Trophoblast cell (in vitro differentiated cells and primary cell): ENCODE measurements at regions not wholly inside any gene's neighbourhood (a gene's known extent, or its start where the extent isn't known, plus 50 kb on each side); places are given as distances from the start of the nearest gene placed in this dataset.

Source experiments
- DNase-seq, 2 donors: peaks; one replicate each; pipeline ENCODE4 v3.0.0-alpha.2; 2016
- H2AFZ ChIP-seq: 2 replicates; pipeline ENCODE4 v1.6.1; 2013; ENCODE audit warnings: low read length, moderate library complexity, mild to moderate bottlenecking; ENCODE audit not compliant: insufficient read depth, poor library complexity
- H2AK5ac ChIP-seq: 2 replicates; pipeline ENCODE4 v1.6.1; 2013; ENCODE audit warnings: mild to moderate bottlenecking, low read length
- H2BK120ac ChIP-seq: 2 replicates; pipeline ENCODE4 v1.6.1; 2013; ENCODE audit warnings: low read length, mild to moderate bottlenecking, moderate library complexity; ENCODE audit not compliant: insufficient read depth, poor library complexity
- H2BK12ac ChIP-seq: 2 replicates; pipeline ENCODE4 v1.6.1; 2013; ENCODE audit warnings: mild to moderate bottlenecking, low read length, moderate library complexity
- H2BK5ac ChIP-seq: 2 replicates; pipeline ENCODE4 v1.6.1; 2013; ENCODE audit warnings: low read length, low read depth, moderate library complexity, mild to moderate bottlenecking; ENCODE audit not compliant: poor library complexity
- H3K14ac ChIP-seq: 2 replicates; pipeline ENCODE4 v1.6.1; 2013; ENCODE audit warnings: mild to moderate bottlenecking, low read length
- H3K18ac ChIP-seq: 2 replicates; pipeline ENCODE4 v1.6.1; 2013; ENCODE audit warnings: mild to moderate bottlenecking, low read length
- H3K23ac ChIP-seq: 2 replicates; pipeline ENCODE4 v1.6.1; 2013; ENCODE audit warnings: low read length
- H3K27ac ChIP-seq: 2 replicates; pipeline ENCODE4 v1.5.1; 2013; ENCODE audit warnings: low read depth, mild to moderate bottlenecking, inconsistent platforms, low read length, moderate library complexity
- H3K27me3 ChIP-seq: 2 replicates; pipeline ENCODE4 v1.6.1; 2013; ENCODE audit warnings: inconsistent platforms, mild to moderate bottlenecking, low read length, moderate library complexity; ENCODE audit not compliant: insufficient read depth
- H3K36me3 ChIP-seq, 2 experiments: 1 replicate in 1 of 2; 2 replicates in 1 of 2; pipeline ENCODE4 v1.6.1; 2013; ENCODE audit warnings: low read length in 2 of 2, mild to moderate bottlenecking in 2 of 2, moderate library complexity in 1 of 2; ENCODE audit not compliant: insufficient read depth in 2 of 2, control insufficient read depth in 1 of 2
- H3K4ac ChIP-seq: 2 replicates; pipeline ENCODE4 v1.6.1; 2013; ENCODE audit warnings: low read depth, mild to moderate bottlenecking, low read length, moderate library complexity
- H3K4me1 ChIP-seq, 2 experiments: 1 replicate in 1 of 2; 2 replicates in 1 of 2; pipeline ENCODE4 v1.6.1; 2013; ENCODE audit warnings: low read length in 2 of 2, mild to moderate bottlenecking in 2 of 2, moderate library complexity in 1 of 2; ENCODE audit not compliant: insufficient read depth in 2 of 2, control insufficient read depth in 1 of 2
- H3K4me2 ChIP-seq: 2 replicates; pipeline ENCODE4 v1.6.1; 2013; ENCODE audit warnings: inconsistent platforms, mild to moderate bottlenecking, low read length, moderate library complexity
- H3K4me3 ChIP-seq: 2 replicates; pipeline ENCODE4 v1.5.1; 2013; ENCODE audit warnings: mild to moderate bottlenecking, low read depth, low read length, inconsistent platforms
- H3K79me1 ChIP-seq: one replicate; pipeline ENCODE4 v1.6.1; 2013; ENCODE audit warnings: low read length
- H3K79me2 ChIP-seq: 2 replicates; pipeline ENCODE4 v1.6.1; 2013; ENCODE audit warnings: low read length, mild to moderate bottlenecking; ENCODE audit not compliant: control insufficient read depth, insufficient read depth, poor library complexity
- H3K9ac ChIP-seq: 2 replicates; pipeline ENCODE4 v1.6.1; 2013; ENCODE audit warnings: mild to moderate bottlenecking, low read length
- H3K9me3 ChIP-seq: 2 replicates; pipeline ENCODE4 v1.6.1; 2013; ENCODE audit warnings: low read depth, mild to moderate bottlenecking, control low read depth, inconsistent platforms, low read length; ENCODE audit not compliant: insufficient read depth
- H4K12ac ChIP-seq: 2 replicates; pipeline ENCODE4 v1.6.1; 2013; ENCODE audit warnings: low read depth, mild to moderate bottlenecking, low read length, moderate library complexity
- H4K8ac ChIP-seq: 2 replicates; pipeline ENCODE4 v1.6.1; 2013; ENCODE audit warnings: low read depth, mild to moderate bottlenecking, low read length, moderate library complexity
- H4K91ac ChIP-seq: one replicate; pipeline ENCODE4 v1.6.1; 2013; ENCODE audit warnings: low read depth, mild to moderate bottlenecking, low read length, moderate library complexity
- WGBS: extraction: QIAGEN DNeasy Blood & Tissue Kit; methylation state at CpG from one replicate; pipeline ENCODE4 v1.1.7; 2013; ENCODE audit warnings: missing lambda C conversion rate; ENCODE audit not compliant: insufficient read length, insufficient coverage; ENCODE audit errors: extremely low coverage; 5-methylcytosine and 5-hydroxymethylcytosine counted together

DNA sequence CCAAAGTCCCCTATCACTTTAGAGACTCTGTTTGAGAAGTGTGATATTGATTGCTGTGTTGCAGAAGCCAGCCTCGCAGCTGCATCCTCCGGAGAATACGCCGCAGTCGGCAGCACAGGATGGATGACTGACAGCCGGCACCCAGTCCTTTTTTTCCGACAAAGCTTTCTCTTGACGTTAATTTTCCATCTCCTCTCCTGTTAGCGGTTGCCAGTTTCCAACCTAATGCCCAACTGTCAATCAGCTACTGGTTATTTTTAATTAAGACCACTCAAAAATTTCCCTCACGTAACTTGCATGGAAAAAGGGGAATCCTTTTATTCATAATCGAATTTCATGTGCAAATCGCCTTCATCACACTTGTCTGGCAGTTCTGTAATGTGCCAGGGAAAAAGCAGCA is 953.9 kb downstream of the CDH11 start:
- H2BK120ac ChIP-seq = no peak overlapping the region
- H3K14ac ChIP-seq = no peak overlapping the region
- no peaks in the 10 kb centered on the region for H3K79me1 ChIP-seq
- no peak overlapping the region for H4K12ac ChIP-seq
- no peak overlapping the region for H4K91ac ChIP-seq
- H3K9ac ChIP-seq = no peak overlapping the region
- no peak overlapping the region for H3K4me3 ChIP-seq
- no peak overlapping the region for H2AFZ ChIP-seq
- H3K18ac ChIP-seq = no peak overlapping the region
- H3K4me2 ChIP-seq = no peak overlapping the region
- no peak overlapping the region for H3K23ac ChIP-seq
- H4K8ac ChIP-seq = no peak overlapping the region
- H3K27ac ChIP-seq = no peak overlapping the region
- no peaks in the 10 kb centered on the region for H3K79me2 ChIP-seq
- WGBS = no CpG with 5 or more reads among the region's 12 CpGs
- no peak for DNase-seq
- no peaks in the 10 kb centered on the region for H3K36me3 ChIP-seq
- H2BK5ac ChIP-seq = no peak overlapping the region
- no peaks in the 10 kb centered on the region for H3K27me3 ChIP-seq
- H3K4me1 ChIP-seq = no peaks in the 10 kb centered on the region
- no peaks in the 10 kb centered on the region for H3K9me3 ChIP-seq
- no peak overlapping the region for H3K4ac ChIP-seq
- no peak overlapping the region for H2AK5ac ChIP-seq
- H2BK12ac ChIP-seq = no peak overlapping the region

DNA sequence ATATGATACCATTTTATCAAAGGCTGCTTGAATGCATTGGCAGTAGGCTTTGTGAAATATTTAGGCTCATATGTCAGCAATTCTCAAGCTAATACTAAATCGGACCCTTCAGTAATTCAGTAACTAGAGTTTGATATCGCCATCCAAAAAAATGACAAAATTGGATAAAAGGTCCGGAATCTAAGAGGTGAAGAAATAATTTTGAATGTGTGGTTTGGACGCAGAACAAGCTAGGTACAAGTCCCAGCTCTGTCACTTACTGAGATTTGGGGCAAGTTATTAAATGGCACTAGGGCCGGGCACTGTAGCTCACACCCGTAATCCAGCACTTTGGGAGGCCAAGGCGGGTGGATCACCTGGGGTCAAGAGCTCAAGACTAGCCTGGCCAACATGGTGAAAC is 956.5 kb downstream of the CDH11 start:
- H3K36me3 ChIP-seq = no peaks in the 10 kb centered on the region
- H3K79me1 ChIP-seq = no peaks in the 10 kb centered on the region
- no peaks in the 10 kb centered on the region for H3K9me3 ChIP-seq
- no peak overlapping the region for H4K91ac ChIP-seq
- no peak overlapping the region for H2BK120ac ChIP-seq
- H3K4me2 ChIP-seq = no peak overlapping the region
- no peak overlapping the region for H3K18ac ChIP-seq
- DNase-seq = no peak
- no peak overlapping the region for H2BK12ac ChIP-seq
- H4K8ac ChIP-seq = no peak overlapping the region
- H2AK5ac ChIP-seq = no peak overlapping the region
- no peak overlapping the region for H3K4me3 ChIP-seq
- no peak overlapping the region for H3K27ac ChIP-seq
- no CpG with 5 or more reads among the region's 7 CpGs for WGBS
- H3K79me2 ChIP-seq = no peaks in the 10 kb centered on the region
- no peak overlapping the region for H3K9ac ChIP-seq
- H2AFZ ChIP-seq = no peak overlapping the region
- no peaks in the 10 kb centered on the region for H3K27me3 ChIP-seq
- H3K14ac ChIP-seq = no peak overlapping the region
- no peaks in the 10 kb centered on the region for H3K4me1 ChIP-seq
- no peak overlapping the region for H3K23ac ChIP-seq
- H2BK5ac ChIP-seq = no peak overlapping the region
- H3K4ac ChIP-seq = no peak overlapping the region
- no peak overlapping the region for H4K12ac ChIP-seq

DNA sequence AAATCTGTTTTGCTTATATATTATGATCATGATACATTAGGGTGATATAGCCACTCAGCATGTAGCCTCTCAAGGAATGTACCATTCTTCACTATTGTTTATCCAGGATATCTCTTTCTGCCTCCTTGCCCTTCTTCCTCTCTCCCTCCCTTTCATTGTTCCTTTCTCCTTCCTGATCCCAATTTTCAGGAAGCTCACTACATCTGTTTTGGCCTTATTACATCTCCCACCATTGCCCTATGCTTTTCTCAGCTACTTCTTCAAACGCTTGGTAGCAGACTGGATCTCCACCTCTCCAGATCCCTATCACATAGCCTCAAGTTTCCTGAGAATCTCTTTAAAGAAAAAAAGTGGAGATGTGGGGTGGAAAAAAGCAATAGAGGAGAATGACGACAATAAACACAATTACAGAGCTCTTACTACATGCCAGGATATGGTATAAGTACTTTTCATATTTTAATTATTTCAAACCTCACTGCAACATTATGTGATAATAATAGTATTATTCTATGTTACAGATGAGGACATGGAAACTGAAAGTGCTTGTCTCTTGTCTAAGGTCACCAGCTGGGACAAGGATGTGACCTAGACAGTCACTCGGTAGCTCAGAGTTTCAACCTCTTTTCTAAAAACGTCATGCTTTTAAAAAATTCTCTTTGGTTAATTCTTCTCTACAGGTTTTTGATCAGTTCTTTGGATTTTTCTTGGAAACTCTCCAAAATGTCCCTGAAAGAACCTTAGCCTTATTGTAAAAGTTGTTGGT is 959.1 kb downstream of the CDH11 start:
- no peak overlapping the region for H3K9ac ChIP-seq
- whole genome bisulfite sequencing = no CpG with 5 or more reads among the region's 4 CpGs

DNA sequence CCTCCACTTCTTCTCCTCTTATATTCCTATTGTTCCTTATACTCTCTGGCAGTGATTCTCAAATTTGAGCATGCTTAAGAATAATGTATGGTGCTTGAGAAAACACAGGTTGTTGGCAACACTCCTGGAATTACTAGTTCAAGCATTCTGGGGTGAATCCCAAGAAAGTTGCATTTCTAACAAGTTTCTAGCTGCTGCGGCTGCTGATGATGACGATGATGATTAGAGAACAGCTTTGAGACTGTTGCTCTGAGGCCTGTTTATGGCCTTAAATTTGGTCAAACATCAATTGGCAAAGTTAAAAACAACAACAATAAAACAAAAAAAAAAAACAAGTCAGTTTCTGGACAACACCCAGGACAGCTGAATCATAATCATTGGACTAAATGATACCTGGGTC is 961.9 kb downstream of the CDH11 start:
- H3K9ac ChIP-seq = no peak overlapping the region
- no peak overlapping the region for H2AFZ ChIP-seq

More for the DNA sequence above, 959.1 kb downstream of the CDH11 start:
- Histone ChIP-seq H3K79me2 (no peaks in the 10 kb centered on the region), H3K4ac (no peak overlapping the region), H3K4me1 (no peaks in the 10 kb centered on the region), H3K4me2 (no peak overlapping the region), H2BK5ac (no peak overlapping the region), H3K79me1 (no peaks in the 10 kb centered on the region), H4K8ac (no peak overlapping the region), H2BK120ac (no peak overlapping the region), H3K27me3 (no peaks in the 10 kb centered on the region), H2AK5ac (no peak overlapping the region), H2AFZ (no peak overlapping the region), H3K14ac (no peak overlapping the region), H4K12ac (no peak overlapping the region), H3K27ac (no peak overlapping the region), H3K18ac (no peak overlapping the region), H3K23ac (no peak overlapping the region), H4K91ac (no peak overlapping the region), H3K9me3 (no peaks in the 10 kb centered on the region), H3K36me3 (no peaks in the 10 kb centered on the region), H2BK12ac (no peak overlapping the region), H3K4me3 (no peak overlapping the region)
- no peak for DNase-seq

More for the DNA sequence above, 961.9 kb downstream of the CDH11 start:
- H2BK5ac ChIP-seq = no peak overlapping the region
- no peak overlapping the region for H2BK120ac ChIP-seq
- H3K36me3 ChIP-seq = no peaks in the 10 kb centered on the region
- no peak overlapping the region for H3K4me3 ChIP-seq
- H3K4ac ChIP-seq = no peak overlapping the region
- no peak overlapping the region for H4K91ac ChIP-seq
- no peak overlapping the region for H3K27ac ChIP-seq
- H4K8ac ChIP-seq = no peak overlapping the region
- no peaks in the 10 kb centered on the region for H3K4me1 ChIP-seq
- DNase-seq = no peak
- H3K14ac ChIP-seq = no peak overlapping the region
- no CpG with 5 or more reads among the region's 2 CpGs for WGBS
- H3K79me2 ChIP-seq = no peaks in the 10 kb centered on the region
- no peak overlapping the region for H3K23ac ChIP-seq
- no peak overlapping the region for H4K12ac ChIP-seq
- no peak overlapping the region for H2BK12ac ChIP-seq
- H3K27me3 ChIP-seq = no peaks in the 10 kb centered on the region
- H2AK5ac ChIP-seq = no peak overlapping the region
- no peak overlapping the region for H3K4me2 ChIP-seq
- H3K9me3 ChIP-seq = no peaks in the 10 kb centered on the region
- H3K79me1 ChIP-seq = no peaks in the 10 kb centered on the region
- no peak overlapping the region for H3K18ac ChIP-seq
